ENCODE measurements at regions not wholly inside any gene's neighbourhood (a gene's known extent, or its start where the extent isn't known, plus 50 kb on each side); places are given as distances from the start of the nearest gene placed in this dataset.

- TF ChIP-seq ZNF76 (tag by site-specific recombination; IDR thresholded peaks at IDR 0.05; ENCODE audit: borderline replicate concordance, low read depth) (no peak), ZNF549 (tag by site-specific recombination; IDR thresholded peaks at IDR 0.05) (no peak), CTCF (tag by site-specific recombination; IDR thresholded peaks at IDR 0.05) (no peak), ZNF274 (IDR thresholded peaks at IDR 0.05; ENCODE audit: low read length) (no peak), ZNF274 (tag by site-specific recombination; IDR thresholded peaks at IDR 0.05; ENCODE audit: borderline replicate concordance) (no peak), PBX3 (CRISPR knock-in tag; IDR thresholded peaks at IDR 0.05) (no peak), PRDM1 (tag by site-specific recombination; IDR thresholded peaks at IDR 0.05) (no peak), ZNF350 (tag by site-specific recombination; IDR thresholded peaks at IDR 0.05) (no peak), ZNF175 (tag by site-specific recombination; IDR thresholded peaks at IDR 0.05) (no peak), ZNF24 (tag by site-specific recombination; IDR thresholded peaks at IDR 0.05) (no peak), ZNF670 (tag by site-specific recombination; IDR thresholded peaks at IDR 0.05; ENCODE audit: low read depth) (no peak), ZNF169 (tag by site-specific recombination; IDR thresholded peaks at IDR 0.05) (no peak)
Observed at GRCh38 chr21:29430030-29430429, 131.3 kb downstream of the BACH1 start.

Measured in HEK293 (cell line).